Endothelial cell of umbilical vein (primary cell): ENCODE measurements at regions not wholly inside any gene's neighbourhood (a gene's known extent, or its start where the extent isn't known, plus 50 kb on each side); places are given as distances from the start of the nearest gene placed in this dataset.

Experiments
- CTCF ChIP-seq, 2 donors: IDR thresholded peaks; 1 replicate in 1 of 2; 2 replicates in 1 of 2; pipeline ENCODE4 v1.5.1; 2011; ENCODE audit warnings: low read length in 2 of 2, mild to moderate bottlenecking in 2 of 2, moderate library complexity in 2 of 2, control low read depth in 1 of 2, inconsistent platforms in 1 of 2, low read depth in 1 of 2; ENCODE audit not compliant: insufficient read depth in 1 of 2; ENCODE audit errors: extremely low read depth in 1 of 2
- EZH2 ChIP-seq: IDR thresholded peaks from 2 replicates; pipeline ENCODE4 v1.6.1; 2012; ENCODE audit warnings: borderline replicate concordance, low read depth, mild to moderate bottlenecking, moderate library complexity, low read length, inconsistent platforms; ENCODE audit not compliant: severe bottlenecking
- GATA2 ChIP-seq: IDR thresholded peaks from 2 replicates; pipeline ENCODE4 v1.7.0; 2011; ENCODE audit warnings: low read depth, mild to moderate bottlenecking, moderate library complexity, mixed read lengths, low read length; ENCODE audit not compliant: insufficient read length, insufficient read depth
- POLR2A ChIP-seq: IDR thresholded peaks from 2 replicates; pipeline ENCODE4 v1.6.1; 2012; ENCODE audit warnings: low read depth, mild to moderate bottlenecking, control low read depth, low read length

DNA sequence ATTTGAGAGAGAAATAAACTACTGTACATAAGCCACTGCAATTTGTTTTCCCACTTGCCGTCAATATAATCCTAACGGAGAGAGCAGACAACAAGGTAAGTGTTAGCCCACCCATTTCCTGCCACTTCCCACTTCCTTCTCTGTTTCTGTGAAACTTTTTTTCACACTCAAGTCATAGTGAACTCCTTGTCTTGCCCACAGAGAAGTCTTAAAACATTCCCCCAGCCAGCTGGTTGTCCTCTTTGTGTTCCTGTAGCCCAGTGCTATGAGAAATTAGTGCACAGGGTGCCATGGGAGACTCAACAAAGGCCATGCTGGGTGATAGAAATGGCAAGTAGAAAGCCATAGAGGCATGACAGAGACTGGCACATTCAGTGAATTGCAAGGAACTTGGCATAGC, 208.6 kb downstream of the BLID start:
- TF ChIP-seq CTCF (IDR thresholded peaks at IDR 0.05; ENCODE audit: extremely low read depth in 1 of 2, insufficient read depth in 1 of 2, low read depth in 1 of 2, low read length in 2 of 2) (no peak), GATA2 (no peak), POLR2A (no peak), EZH2 (no peak)
